ENCODE measurements at regions not wholly inside any gene's neighbourhood (a gene's known extent, or its start where the extent isn't known, plus 50 kb on each side); places are given as distances from the start of the nearest gene placed in this dataset.

DNA sequence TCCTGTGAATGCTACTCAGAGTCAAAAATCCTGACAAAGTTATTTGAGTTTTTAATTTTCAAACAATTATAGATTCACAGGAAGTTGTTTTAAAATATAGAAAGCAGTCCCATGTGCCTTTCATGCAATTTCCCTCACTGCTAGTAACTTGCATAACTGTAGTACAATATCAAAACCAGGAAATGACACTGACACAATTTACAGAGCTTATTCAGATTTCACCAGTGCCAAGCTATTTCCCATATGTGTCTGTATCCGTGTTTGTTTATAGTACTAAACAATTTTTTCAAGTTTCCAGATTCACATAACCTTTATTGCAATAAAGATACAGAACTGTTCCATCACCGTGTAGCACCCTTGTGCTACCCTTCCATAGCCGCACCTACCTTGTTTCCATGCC is 934.6 kb downstream of the PCDH17 start:
- no peak for DNase-seq (ENCODE audit: low read depth)

DNA sequence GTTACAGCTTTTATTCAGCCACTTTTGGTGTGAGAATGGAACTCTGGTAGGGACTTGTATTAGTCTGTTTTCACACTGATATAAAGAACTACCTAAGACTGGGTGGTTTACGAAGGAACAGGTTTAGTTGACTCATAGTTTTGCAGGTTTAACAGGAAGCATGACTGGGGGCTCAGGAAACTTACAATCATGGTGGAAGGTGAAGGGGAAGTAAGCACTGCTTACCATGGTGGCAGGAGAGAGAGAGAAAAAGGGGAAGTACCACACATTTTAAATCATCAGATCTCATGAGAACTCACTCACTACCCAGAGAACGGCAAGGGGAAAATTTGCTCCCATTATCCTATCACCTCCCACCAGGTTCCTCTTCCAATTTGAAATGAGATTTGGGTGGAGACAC is 942.2 kb downstream of the PCDH17 start:
- DNase-seq (ENCODE audit: low read depth), result no peak

More for the DNA sequence above, 934.6 kb downstream of the PCDH17 start:
- H3K4me3 ChIP-seq (ENCODE audit: low read depth, low read length), result no peak overlapping the region

DNA sequence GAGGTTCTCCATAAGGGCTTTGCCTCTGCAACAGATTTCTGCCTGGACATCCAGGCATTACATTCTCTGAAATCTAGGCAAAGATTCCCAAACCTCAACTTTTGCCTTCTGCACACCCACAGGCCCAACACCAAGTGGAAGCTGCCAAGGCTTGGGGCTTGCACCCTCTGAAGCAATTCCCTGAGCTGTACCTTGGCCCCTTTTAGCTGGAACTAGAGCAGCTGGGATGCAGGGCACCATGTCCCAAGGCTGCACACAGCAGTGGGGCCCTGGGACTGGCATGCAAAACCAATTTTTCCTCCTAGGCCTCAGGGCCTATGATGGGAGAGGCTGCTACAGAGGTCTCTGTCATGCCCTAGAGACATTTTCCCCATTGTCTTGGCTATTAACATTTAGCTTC is 943.2 kb downstream of the PCDH17 start:
- DNase-seq (ENCODE audit: low read depth), result no peak
- no peak overlapping the region for H3K4me3 ChIP-seq (ENCODE audit: low read depth, low read length)

More for the DNA sequence above, 942.2 kb downstream of the PCDH17 start:
- no peak overlapping the region for H3K4me3 ChIP-seq (ENCODE audit: low read depth, low read length)

DNA sequence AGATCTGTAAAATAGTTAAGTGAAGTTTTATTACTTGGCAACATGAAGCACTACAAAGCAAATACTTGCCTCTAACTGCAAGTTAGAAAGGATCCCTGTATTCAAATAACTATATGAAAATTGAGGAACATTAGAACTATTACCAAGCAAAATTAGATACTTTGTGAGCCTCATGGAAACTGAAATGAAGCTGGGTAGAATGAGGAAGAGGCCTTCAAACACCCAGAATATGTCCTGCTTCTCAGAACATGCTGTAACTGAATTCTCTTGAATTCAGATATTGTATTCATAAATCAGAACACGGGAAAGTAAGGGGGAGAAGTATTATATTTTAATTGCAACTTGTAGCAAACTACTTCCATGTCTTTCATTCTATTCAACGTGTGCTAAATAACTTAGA is 947.9 kb downstream of the PCDH17 start:
- no peak for DNase-seq (ENCODE audit: low read depth)
- no peak overlapping the region for H3K4me3 ChIP-seq (ENCODE audit: low read depth, low read length)

DNA sequence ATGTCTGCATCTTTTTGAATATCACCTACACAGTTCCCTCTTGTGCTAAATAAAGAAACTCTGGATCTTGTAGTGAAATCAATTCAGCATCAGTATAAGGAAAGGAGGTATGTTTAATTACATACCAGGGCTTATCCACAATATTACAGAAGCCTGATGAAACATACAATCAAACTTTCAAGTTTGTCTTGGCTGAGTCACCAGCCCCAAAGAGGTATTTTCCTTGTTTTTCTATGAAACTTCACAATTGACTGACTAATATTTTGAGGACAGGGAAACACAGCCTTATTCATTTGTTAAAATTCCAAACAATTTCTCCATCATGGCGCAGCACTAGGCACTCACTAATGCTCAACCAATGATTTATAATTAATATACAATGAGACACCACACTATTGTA is 952.4 kb downstream of the PCDH17 start:
- no peak overlapping the region for H3K4me3 ChIP-seq (ENCODE audit: low read depth, low read length)
- peak; percentile 11 for DNase-seq (ENCODE audit: low read depth)

DNA sequence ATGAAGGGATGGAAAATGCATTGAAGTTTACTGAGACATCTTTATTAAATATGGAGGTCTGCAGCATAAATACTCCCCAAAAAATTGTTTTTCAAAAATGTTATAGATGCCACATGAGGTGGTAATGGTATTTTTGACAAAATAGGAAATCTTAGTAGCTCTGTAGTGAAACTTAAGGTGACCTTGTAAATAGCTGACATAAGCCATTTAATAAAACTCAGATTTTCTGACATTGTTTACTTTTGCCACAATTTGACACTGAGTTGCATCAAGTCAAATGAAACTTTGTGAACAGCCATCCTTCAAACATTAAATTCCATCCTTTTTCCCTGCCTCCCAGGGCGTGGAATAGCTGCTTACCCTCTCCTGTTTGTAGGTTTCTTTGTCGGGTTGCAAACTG is 953.1 kb downstream of the PCDH17 start:
- H3K4me3 ChIP-seq (ENCODE audit: low read depth, low read length), result no peak overlapping the region
- DNase-seq (ENCODE audit: low read depth), result no peak

DNA sequence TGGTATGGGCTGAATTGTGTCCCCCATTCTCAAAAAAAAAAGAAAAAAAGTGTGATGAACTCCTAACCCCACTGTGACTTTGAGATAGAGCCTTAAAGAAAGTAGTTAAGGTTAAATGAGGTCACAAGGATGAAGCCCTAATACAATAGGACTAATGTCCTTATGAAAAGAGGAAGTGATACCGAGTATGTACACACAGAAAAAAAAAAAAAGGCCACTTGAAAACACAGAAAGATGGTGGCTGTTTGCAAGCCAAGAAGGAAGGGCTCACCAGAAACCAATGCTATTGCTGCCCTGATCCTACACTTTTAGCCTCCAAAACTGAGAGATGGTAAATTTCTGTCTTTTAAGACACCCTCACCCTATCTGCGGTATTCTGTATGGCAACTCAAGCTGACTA is 955.6 kb downstream of the PCDH17 start:
- H3K4me3 ChIP-seq (ENCODE audit: low read depth, low read length), result no peak overlapping the region

DNA sequence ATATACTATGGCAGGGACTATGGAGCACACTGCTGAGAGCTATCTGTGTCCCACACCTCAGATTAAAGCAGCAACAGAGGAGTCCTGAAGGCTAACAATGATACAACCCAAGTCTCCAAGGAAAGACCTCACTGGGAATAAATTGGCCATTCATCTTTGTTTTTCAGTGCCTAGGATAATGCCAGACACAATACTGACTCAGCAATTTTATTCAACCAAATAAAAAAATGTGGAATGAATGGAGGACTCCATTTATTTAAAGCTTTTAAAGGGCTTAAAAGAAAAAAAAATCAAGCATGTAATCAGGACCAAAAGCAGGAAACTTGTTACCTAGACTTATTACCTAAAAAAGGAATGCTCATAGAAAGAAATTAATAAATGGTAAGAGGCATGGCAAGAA is 960.5 kb downstream of the PCDH17 start:
- no peak for DNase-seq (ENCODE audit: low read depth)
- no peak overlapping the region for H3K4me3 ChIP-seq (ENCODE audit: low read depth, low read length)

More for the DNA sequence above, 955.6 kb downstream of the PCDH17 start:
- no peak for DNase-seq (ENCODE audit: low read depth)

DNA sequence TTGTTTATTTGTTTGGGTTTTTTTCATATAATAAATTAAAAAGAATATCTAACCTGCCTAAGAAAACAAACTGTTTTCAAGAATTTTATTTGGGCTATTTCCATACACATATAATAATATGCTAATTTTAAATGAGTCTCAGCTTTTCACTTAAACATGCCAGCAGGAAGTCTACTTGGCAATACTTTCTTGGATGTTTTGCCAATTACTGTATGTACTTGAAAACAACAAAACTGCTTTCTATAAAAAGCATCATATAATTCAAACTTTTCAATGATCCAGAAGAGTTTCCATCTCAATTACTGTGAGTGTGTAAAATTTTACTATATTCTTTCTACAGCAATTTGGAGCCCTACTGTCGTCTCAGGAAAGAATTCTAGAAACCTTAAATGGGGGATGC is 961.2 kb downstream of the PCDH17 start:
- no peak for DNase-seq (ENCODE audit: low read depth)
- no peak overlapping the region for H3K4me3 ChIP-seq (ENCODE audit: low read depth, low read length)

DNA sequence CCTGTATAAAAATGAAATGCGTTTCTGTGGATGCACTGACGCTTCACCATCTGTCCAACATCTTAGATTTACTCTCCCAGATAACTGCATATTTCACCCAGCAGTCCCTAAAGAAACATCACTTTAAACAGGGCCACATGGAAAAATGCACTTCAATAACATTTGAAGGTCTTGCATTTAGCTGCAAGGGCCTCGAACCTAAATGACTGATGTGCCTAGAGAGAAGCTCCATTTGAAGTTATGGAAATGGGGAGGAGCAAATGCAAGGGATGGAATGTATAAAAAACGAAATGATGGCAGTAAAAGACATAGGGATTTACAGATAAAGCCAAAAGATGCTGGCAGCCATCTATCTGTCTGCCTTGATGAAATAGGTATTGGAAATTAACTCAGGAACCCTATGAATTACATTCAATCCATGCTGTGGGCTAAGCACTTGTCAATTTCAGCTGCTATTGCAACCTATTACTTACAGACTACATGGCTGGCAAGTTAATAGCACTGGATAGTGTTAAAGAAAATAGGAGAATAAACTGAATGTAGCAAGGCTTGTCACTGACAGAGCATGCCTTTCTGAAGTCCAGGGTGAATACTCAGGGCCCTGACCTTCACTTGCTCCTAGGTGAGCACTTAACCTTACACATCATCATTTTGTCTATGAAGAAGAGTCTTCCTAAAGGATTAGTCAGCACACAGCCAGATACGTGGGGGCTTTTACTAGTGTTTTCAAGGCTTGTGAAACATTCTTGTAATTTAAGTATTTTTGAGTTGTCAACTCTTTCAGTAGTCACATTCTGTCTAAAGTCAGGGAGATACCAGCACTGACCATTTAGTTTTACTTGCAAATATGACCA is 963.4 kb downstream of the PCDH17 start:
- no peak for DNase-seq (ENCODE audit: low read depth)
- H3K4me3 ChIP-seq (ENCODE audit: low read depth, low read length), result no peak overlapping the region

DNA sequence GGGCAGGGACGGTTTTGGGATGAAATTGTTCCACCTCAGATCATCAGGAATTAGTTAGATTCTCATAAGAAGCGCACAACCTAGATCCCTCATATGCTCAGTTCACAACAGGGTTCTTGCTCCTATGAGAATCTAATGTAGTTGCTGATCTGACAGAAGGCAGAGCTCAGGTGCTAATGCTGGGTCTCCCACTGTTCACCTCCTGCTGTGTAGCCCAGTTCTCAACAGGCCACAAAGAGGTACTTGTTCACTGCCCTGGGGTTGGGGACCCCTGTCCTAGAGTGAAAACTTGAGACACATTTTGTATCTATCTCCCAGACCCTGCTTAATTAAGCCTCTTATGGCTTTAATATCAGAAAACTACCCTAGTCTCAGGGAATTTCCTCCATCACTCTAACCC is 966.0 kb downstream of the PCDH17 start:
- DNase-seq (ENCODE audit: low read depth), result no peak
- H3K4me3 ChIP-seq (ENCODE audit: low read depth, low read length), result no peak overlapping the region

DNA sequence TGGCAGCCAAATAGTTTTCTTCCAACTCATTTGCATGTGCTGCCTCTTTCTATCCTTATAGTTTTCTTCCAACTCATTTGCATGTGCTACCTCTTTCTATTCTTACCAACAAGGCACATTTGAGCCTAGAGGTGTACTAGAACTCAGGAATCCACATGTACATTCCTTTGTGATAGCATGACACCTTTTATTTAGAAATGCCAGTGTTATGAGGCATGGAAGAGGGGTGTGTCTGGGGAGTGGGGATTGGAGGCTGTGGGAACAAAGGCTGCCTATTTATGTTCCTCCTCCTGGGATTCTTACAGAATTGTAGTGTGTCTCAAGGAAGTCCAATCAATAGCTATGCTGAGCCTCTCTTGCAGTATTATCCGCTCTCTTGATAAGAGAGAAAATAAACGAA is 966.7 kb downstream of the PCDH17 start:
- no peak for DNase-seq (ENCODE audit: low read depth)
- no peak overlapping the region for H3K4me3 ChIP-seq (ENCODE audit: low read depth, low read length)

DNA sequence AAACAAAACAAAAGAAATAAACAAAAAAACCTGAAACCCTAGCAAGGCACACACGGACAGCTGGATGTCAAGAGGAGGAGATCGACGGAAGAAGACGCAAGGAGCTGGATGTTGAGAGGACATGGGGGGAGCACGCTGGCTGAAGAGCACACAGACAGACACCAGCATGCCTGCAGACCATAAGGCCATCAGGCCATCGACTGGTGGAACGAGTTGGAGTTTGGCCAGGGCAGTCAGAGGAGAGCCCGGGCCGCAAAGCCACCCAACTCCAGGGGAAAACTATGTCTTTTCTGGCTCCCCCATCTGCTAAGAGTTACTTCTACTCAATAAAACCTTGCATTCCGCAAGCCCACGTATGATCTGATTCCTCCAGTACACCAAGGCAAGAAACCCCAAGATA is 979.6 kb downstream of the PCDH17 start:
- no peak for DNase-seq (ENCODE audit: low read depth)
- no peak overlapping the region for H3K4me3 ChIP-seq (ENCODE audit: low read depth, low read length)

DNA sequence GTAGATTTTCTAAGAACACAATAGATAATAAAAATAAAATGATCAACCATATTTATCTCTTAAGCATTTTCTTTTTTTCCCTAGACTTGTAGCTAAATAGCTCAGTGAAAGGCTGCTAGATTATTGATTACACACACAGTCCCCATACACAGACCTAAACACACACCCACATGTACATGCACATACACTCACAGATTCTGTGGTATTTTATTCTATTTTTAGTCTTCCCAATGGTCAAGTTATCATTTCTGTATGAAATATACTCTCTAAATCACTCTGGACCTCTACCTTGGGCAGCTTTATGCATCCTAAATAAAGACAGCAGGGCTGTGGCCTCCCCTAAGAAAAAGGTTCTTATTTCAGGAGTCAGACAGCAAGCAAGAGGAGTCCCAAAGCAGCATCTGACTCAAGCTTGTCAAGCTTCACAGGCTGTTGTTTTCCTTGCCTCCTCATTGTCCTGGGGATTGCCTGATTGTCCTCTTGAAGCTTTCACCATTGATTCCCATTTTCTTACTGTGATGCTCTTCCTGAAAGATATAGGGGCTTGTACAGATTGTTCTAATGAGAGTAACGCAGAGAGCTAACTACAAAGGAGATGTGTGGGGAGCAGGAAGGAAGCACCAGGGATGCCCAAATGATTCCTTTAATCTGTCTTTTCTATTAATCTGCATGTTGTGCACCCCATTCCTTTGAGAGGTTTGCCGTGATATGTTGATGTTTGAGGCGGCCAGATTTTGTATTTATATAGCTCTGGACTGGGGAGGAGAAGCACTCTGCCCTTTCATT is 986.5 kb downstream of the PCDH17 start:
- DNase-seq (ENCODE audit: low read depth), result no peak

DNA sequence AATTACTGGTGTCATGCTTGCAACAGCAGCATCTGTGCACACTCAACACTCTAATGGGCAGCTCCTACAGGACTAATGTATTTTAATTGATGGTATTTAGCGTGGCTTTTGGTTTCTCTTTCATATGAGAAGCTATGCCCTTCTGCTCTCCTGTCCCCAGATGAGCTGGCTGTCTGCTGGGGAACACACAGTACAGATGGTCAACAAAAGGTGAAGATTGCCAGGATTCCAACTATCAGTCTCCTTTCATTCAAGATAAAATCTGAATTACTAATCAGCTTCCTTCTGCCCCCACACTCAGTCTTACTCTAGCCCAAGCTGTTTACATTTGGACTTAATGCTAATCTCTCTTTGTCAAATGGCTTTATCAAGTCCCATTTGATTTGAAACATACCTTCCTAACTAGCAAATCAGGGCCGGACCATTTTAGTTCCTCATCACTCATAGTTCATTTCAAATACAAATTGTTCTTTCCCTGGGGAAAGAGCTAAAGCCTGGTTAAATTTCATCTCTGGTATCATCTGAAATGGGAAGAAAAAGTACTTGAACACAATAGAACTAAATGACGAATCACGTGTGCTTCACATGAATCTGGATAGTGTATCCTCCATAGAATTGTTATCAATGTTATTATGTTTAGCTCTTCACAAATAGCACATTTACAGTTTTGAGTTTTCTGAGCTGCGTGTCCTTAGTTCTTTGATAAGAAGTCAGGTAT is 988.0 kb downstream of the PCDH17 start:
- DNase-seq (ENCODE audit: low read depth), result no peak
- H3K4me3 ChIP-seq (ENCODE audit: low read depth, low read length), result no peak overlapping the region

More for the DNA sequence above, 986.5 kb downstream of the PCDH17 start:
- no peak overlapping the region for H3K4me3 ChIP-seq (ENCODE audit: low read depth, low read length)

DNA sequence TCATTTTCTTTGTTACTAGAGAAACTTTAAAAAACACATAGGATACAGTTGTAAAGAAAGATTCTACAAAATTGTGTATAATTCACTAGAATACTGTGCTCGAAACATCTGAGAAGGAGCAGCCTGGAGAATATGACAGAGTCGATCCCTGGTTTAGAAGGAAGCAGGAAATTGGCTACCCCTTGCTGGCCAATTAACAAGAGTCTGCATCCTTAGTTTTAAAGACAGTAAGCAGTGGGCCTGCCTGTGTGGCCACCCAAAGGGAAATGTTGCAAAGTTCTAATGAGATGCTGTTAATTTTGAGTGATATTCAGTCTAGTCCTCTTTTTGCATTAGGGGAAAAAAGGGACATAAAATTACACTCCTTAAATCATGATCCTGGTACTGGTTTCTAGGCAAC is 988.6 kb downstream of the PCDH17 start:
- no peak for DNase-seq (ENCODE audit: low read depth)
- H3K4me3 ChIP-seq (ENCODE audit: low read depth, low read length), result no peak overlapping the region

DNA sequence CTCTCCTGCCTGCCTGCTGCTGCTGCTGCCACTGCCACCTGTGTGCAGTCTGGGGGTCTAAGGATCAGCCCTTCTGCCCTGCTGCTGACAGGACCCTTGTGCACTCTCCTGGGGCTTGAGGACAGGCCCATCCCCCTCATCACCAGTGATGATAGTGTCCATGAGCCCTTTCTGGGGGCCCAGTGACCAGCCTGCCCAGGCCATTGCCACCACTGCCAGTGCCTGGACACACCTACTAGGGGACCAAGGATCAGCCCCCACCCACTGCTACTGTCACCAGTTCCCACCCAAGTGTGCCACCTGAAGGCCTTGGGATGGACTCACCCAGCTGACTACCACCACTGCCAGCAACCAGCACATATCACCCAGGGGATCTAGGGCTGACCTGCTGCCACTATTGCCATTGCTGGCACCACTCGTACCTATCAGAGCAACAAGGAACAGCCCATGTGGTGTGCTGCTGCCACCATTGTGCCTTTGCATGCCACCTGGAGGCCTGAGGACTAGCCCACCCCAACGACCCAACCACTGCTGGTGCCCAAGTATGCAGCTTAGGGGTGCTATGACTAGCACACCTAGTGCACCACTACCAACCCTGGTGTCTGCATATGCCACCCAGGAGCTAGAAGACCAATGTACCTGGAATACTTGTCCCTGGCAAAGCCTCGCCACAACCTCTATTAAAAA is 994.3 kb downstream of the PCDH17 start:
- DNase-seq (ENCODE audit: low read depth), result no peak
- H3K4me3 ChIP-seq (ENCODE audit: low read depth, low read length), result no peak overlapping the region

DNA sequence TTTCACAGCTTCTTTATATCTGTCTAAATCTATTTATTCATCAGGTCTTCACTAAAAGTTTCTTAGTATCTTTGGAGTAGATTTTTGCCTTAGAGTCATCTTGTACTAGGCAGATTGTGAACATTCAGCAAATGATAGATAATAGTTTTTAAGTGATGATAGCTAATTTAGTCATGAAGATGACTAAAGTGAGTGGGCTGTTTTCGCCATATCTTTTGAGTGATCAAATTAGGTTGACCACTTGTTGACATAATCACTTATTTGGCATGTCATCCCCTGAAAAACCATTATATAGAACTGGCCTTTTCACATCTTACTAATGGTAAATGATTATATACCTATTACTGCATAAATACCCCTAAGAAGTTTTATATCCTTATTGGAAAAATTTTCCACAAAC is 999.2 kb downstream of the PCDH17 start:
- peak; percentile 2 for DNase-seq (ENCODE audit: low read depth)
- no peak overlapping the region for H3K4me3 ChIP-seq (ENCODE audit: low read depth, low read length)

DNA sequence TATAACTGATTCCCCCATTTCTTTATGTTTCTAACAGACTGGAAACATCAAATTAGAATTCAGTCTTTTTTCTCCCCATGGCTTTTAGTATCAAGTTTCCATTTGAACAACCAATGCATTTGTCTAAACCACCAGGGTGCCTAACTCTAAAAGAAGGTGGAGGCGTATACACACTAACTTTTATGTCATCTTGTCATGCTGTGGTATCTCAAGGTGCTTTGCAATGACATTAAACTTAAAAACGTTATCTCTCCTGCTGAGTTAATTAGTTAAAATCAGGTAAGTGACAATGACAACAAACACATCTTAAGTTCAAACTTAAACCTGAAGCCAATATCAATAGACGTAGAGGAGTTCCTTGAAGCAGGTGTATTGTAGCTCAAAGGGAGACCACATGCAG is 1001.7 kb downstream of the PCDH17 start:
- H3K4me3 ChIP-seq (ENCODE audit: low read depth, low read length), result no peak overlapping the region
- DNase-seq (ENCODE audit: low read depth), result no peak

DNA sequence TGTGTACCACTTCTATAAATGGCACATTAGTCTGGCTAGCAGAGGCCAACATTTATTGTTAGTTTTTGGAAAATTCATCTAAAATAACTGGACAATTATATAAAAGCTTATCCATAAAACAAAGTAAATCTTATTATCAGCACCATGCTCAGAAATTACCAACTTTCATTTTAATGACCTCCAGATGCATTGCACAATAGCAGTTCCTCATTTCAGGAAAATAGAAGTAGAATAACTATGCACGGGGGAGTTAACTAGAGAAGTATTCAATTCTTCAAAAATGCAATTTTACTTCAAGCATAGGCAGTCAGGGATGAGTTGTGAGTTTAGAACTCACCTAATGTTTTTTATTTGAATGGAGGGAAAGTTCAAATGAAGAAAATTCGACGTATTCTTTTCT is 1023.5 kb downstream of the PCDH17 start:
- H3K4me3 ChIP-seq (ENCODE audit: low read depth, low read length), result no peak overlapping the region
- no peak for DNase-seq (ENCODE audit: low read depth)
